ENCODE measurements at regions not wholly inside any gene's neighbourhood (a gene's known extent, or its start where the extent isn't known, plus 50 kb on each side); places are given as distances from the start of the nearest gene placed in this dataset.

GRCh38 chr13:46953331-46953730, 56.5 kb upstream of the HTR2A start:
- TF ChIP-seq CTCF (IDR thresholded peaks at IDR 0.05): no peak
- TF ChIP-seq POLR2A (IDR thresholded peaks at IDR 0.05): no peak
- no peak for TF ChIP-seq POLR2AphosphoS5 (IDR thresholded peaks at IDR 0.05; ENCODE audit: insufficient read depth in 1 of 2, low read depth in 1 of 2)

All from vagina (tissue), 2 donors.